Breast epithelium (tissue), 3 donors: ENCODE measurements at regions not wholly inside any gene's neighbourhood (a gene's known extent, or its start where the extent isn't known, plus 50 kb on each side); places are given as distances from the start of the nearest gene placed in this dataset.

ENCODE experiments used
- CTCF ChIP-seq, 3 donors: fragments of 450-650 bp; IDR thresholded peaks; one replicate each; pipeline ENCODE4 v1.5.1; 2016 to 2017; ENCODE audit warnings: antibody characterized with exemption in 3 of 3, mild to moderate bottlenecking in 3 of 3, moderate library complexity in 3 of 3
- POLR2A ChIP-seq: fragments of 450-650 bp; IDR thresholded peaks from one replicate; pipeline ENCODE4 v1.6.1; 2016; ENCODE audit warnings: antibody characterized with exemption, mild to moderate bottlenecking, moderate library complexity
- POLR2AphosphoS5 ChIP-seq, 3 donors: sonication (generic); formaldehyde crosslinking; IDR thresholded peaks; one replicate each; pipeline ENCODE4 v1.6.1; 2017; ENCODE audit warnings: antibody characterized with exemption in 3 of 3

- TF ChIP-seq CTCF (IDR thresholded peaks at IDR 0.05) (no peak), POLR2A (no peak), POLR2AphosphoS5 (IDR thresholded peaks at IDR 0.05) (no peak)
Observed at GRCh38 chr20:60838297-60838696, 413.8 kb upstream of the CDH4 start.
